GM12878 (cell line): ENCODE measurements at regions not wholly inside any gene's neighbourhood (a gene's known extent, or its start where the extent isn't known, plus 50 kb on each side); places are given as distances from the start of the nearest gene placed in this dataset.

Experiments used
- ATAC-seq: fragments of 200-7000 bp; cut with Tn5 transposase; 3 replicates; pipeline ENCODE4 v1.9.1; 2020; ENCODE audit warnings: mild to moderate bottlenecking, moderate library complexity
- BruUV-seq: library from RNA; stranded (reverse); fragments of 400-500 nt; replicated peaks from 2 replicates; lab custom pipeline; 2021; lab: Mats Ljungman, UMichigan
- CTCF ChIA-PET: fragments of 300-600 bp; sonication (Branson Sonifier 250); formaldehyde crosslinking; extraction: SDS; loops from one replicate; lab custom pipeline; 2021; ENCODE audit warnings: inconsistent platforms; lab: Yijun Ruan, JAX
- POLR2A ChIA-PET: fragments of 350-600 bp; formaldehyde crosslinking; extraction: SDS; loops from one replicate; lab custom pipeline; 2021; ENCODE audit warnings: inconsistent platforms; lab: Charles Lee
- RAD21 ChIA-PET: fragments of 300-600 bp; sonication (Branson Sonifier 250); formaldehyde crosslinking; loops from one replicate; lab custom pipeline; 2023; ENCODE audit warnings: antibody characterized with exemption; ENCODE audit not compliant: unreplicated experiment; lab: Charles Lee
- SMC1A ChIA-PET: fragments of 300-600 bp; sonication (Branson Sonifier 250); formaldehyde crosslinking; loops from one replicate; lab custom pipeline; 2023; ENCODE audit not compliant: unreplicated experiment, uncharacterized antibody; lab: Charles Lee
- DNase-seq: peaks from one replicate; pipeline ENCODE4 v3.0.0-alpha.2; 2011; ENCODE audit warnings: low read depth, low spot score
- FAIRE-seq: peaks from 3 replicates; lab custom pipeline; 2011; peaks lifted over from hg19 to GRCh38; lab: Jason Lieb, UNC
- H2AFZ ChIP-seq: 2 replicates; pipeline ENCODE4 v1.6.0; 2011; ENCODE audit warnings: low read depth, low read length, control low read depth; ENCODE audit not compliant: control insufficient read depth
- H3K27ac ChIP-seq: 2 replicates; pipeline ENCODE4 v1.5.1; 2011; ENCODE audit warnings: control low read depth; ENCODE audit not compliant: control insufficient read depth, insufficient read depth
- H3K27me3 ChIP-seq, 2 experiments: replicated peaks in 1 of 2; 2 replicates each; pipeline versions ENCODE4 v1.6.0 to v1.6.1; 2011; ENCODE audit warnings: low read length in 1 of 2; ENCODE audit not compliant: control insufficient read depth in 2 of 2, insufficient read depth in 2 of 2
- H3K36me3 ChIP-seq, 2 experiments: 2 replicates each; pipeline ENCODE4 v1.5.1; 2011; ENCODE audit warnings: low read length in 1 of 2; ENCODE audit not compliant: control insufficient read depth in 2 of 2, insufficient read depth in 2 of 2
- H3K4me1 ChIP-seq: 2 replicates; pipeline ENCODE4 v1.6.1; 2011; ENCODE audit warnings: mild to moderate bottlenecking, low read length, moderate library complexity, mixed read lengths; ENCODE audit not compliant: control insufficient read depth, insufficient read depth
- H3K4me2 ChIP-seq: 2 replicates; pipeline ENCODE4 v1.6.0; 2011; ENCODE audit warnings: control low read depth; ENCODE audit not compliant: control insufficient read depth, insufficient read depth
- H3K4me3 ChIP-seq: fragments of 200-600 bp; sonication (generic); 2 replicates; pipeline ENCODE4 v1.5.1; 2016
- H3K79me2 ChIP-seq: 2 replicates; pipeline ENCODE4 v1.6.0; 2011; ENCODE audit warnings: low read length; ENCODE audit not compliant: control insufficient read depth, insufficient read depth
- H3K9ac ChIP-seq: 2 replicates; pipeline ENCODE4 v1.8.0; 2011; ENCODE audit warnings: low read length, control low read depth, mixed read lengths; ENCODE audit not compliant: control insufficient read depth, insufficient read depth
- H3K9me3 ChIP-seq: replicated peaks from 3 replicates; pipeline ENCODE4 v1.5.1; 2011; ENCODE audit warnings: mild to moderate bottlenecking, low read length; ENCODE audit not compliant: control insufficient read depth, insufficient read depth
- H4K20me1 ChIP-seq: 2 replicates; pipeline ENCODE4 v1.6.0; 2011; ENCODE audit not compliant: control insufficient read depth, insufficient read depth
- CBX5 ChIP-seq: sonication (generic); IDR thresholded peaks from 2 replicates; pipeline ENCODE4 v1.6.1; 2016; ENCODE audit warnings: low read depth, moderate library complexity, mild to moderate bottlenecking, inconsistent platforms
- ESRRA ChIP-seq: IDR thresholded peaks from 2 replicates; pipeline ENCODE4 v1.6.1; 2012; ENCODE audit warnings: mild to moderate bottlenecking, low read length, improper control_type of control experiment
- KAT2A ChIP-seq: conservative IDR thresholded peaks from 2 replicates; pipeline ENCODE4 v1.6.1; 2011; ENCODE audit warnings: low read depth, low read length; ENCODE audit not compliant: control insufficient read depth
- MLLT1 ChIP-seq: fragments of 450-650 bp; IDR thresholded peaks from 2 replicates; pipeline ENCODE4 v1.6.1; 2016; ENCODE audit warnings: mild to moderate bottlenecking
- MYB ChIP-seq: fragments of 150-350 bp; IDR thresholded peaks from 2 replicates; pipeline ENCODE4 v1.6.1; 2014; ENCODE audit warnings: mild to moderate bottlenecking, low read depth, low read length, borderline replicate concordance
- NFXL1 ChIP-seq: fragments of 450-650 bp; IDR thresholded peaks from 2 replicates; pipeline ENCODE4 v1.6.1; 2017; ENCODE audit warnings: antibody characterized with exemption, mild to moderate bottlenecking, borderline replicate concordance
- NR2C1 ChIP-seq: fragments of 450-650 bp; IDR thresholded peaks from 2 replicates; pipeline ENCODE4 v1.6.1; 2017; ENCODE audit warnings: antibody characterized with exemption, mild to moderate bottlenecking, moderate library complexity
- NR2F1 ChIP-seq: fragments of 450-650 bp; conservative IDR thresholded peaks from 2 replicates; pipeline ENCODE4 v1.6.1; 2017; ENCODE audit warnings: mild to moderate bottlenecking
- PAX5 ChIP-seq: IDR thresholded peaks from 2 replicates; pipeline ENCODE4 v1.6.1; 2011; ENCODE audit warnings: low read depth, low read length, borderline replicate concordance
- RUNX3 ChIP-seq: IDR thresholded peaks from 2 replicates; pipeline ENCODE4 v1.6.1; 2012; ENCODE audit warnings: low read length, inconsistent platforms
- SMARCA5 ChIP-seq: fragments of 450-650 bp; IDR thresholded peaks from 2 replicates; pipeline ENCODE4 v1.6.1; 2017; ENCODE audit warnings: mild to moderate bottlenecking
- USF1 ChIP-seq: IDR thresholded peaks from 2 replicates; pipeline ENCODE4 v1.6.1; 2011; ENCODE audit warnings: borderline replicate concordance, low read depth, mild to moderate bottlenecking, moderate library complexity, mixed read lengths, low read length; ENCODE audit not compliant: insufficient read depth; ENCODE audit errors: extremely low read length
- WRNIP1 ChIP-seq: IDR thresholded peaks from 2 replicates; pipeline ENCODE4 v1.6.1; 2011; ENCODE audit warnings: low read depth, low read length, improper control_type of control experiment, borderline replicate concordance
- in situ Hi-C: fragments of 300-500 bp; cut with MboI; formaldehyde crosslinking; loops from 9 replicates; pipeline ENCODE4 v1.14.3; 2018; ENCODE audit warnings: mixed read lengths
- intact Hi-C: fragments of 100-400 bp; cut with micrococcal nuclease; formaldehyde crosslinking; loops from one replicate; pipeline ENCODE4 v1.14.2; 2022; ENCODE audit not compliant: unreplicated experiment
- TF ChIP-seq, protein P1 (sequence below): fragments of 450-650 bp; formaldehyde crosslinking; IDR thresholded peaks from 2 replicates; pipeline ENCODE4 v1.5.0; 2022; ENCODE audit warnings: mild to moderate bottlenecking, missing genetic modification characterization

DNA sequence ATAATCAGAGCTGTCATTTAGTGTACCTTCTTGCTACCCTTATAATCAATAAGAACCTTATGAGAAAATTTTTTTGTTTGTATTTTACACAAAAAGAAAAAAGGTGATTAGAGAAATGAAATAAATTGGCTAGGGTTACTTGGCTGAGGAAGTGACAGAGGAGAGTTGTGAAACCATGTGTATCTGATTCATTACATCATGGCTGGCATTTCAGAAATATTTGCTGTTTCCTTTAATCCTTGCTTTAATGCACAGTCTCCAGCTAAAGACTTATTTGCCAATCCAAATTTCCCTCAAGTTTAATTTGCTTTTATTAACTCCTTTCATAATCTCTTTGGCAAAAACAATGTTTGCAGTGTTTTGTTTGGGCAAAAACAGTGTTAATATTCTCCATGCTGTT lies 543.1 kb downstream of the KIF4B start:
- Histone ChIP-seq H3K4me1 (no peaks in the 10 kb centered on the region), H3K9me3 (no peaks in the 10 kb centered on the region), H4K20me1 (no peaks in the 10 kb centered on the region), H3K27ac (no peak overlapping the region), H3K36me3 (no peaks in the 10 kb centered on the region), H3K27me3 (no peaks in the 10 kb centered on the region), H3K79me2 (no peaks in the 10 kb centered on the region), H3K4me3 (no peak overlapping the region), H3K4me2 (no peak overlapping the region), H3K9ac (no peak overlapping the region), H2AFZ (no peak overlapping the region)
- ChIA-PET SMC1A (no interaction called here), CTCF (no interaction called here), POLR2A (no interaction called here), RAD21 (no interaction called here)
- no peak for DNase-seq
- intact Hi-C loops (no loop called here), in situ Hi-C loops (no loop called here)
- TF ChIP-seq NFXL1 (no peak), KAT2A (no peak), NR2C1 (no peak), SMARCA5 (no peak), WRNIP1 (no peak), USF1 (no peak), RUNX3 (no peak), NR2F1 (no peak), MYB (no peak), ESRRA (no peak), CBX5 (no peak), MLLT1 (no peak), PAX5 (no peak)
- TF ChIP-seq, protein P1, sequence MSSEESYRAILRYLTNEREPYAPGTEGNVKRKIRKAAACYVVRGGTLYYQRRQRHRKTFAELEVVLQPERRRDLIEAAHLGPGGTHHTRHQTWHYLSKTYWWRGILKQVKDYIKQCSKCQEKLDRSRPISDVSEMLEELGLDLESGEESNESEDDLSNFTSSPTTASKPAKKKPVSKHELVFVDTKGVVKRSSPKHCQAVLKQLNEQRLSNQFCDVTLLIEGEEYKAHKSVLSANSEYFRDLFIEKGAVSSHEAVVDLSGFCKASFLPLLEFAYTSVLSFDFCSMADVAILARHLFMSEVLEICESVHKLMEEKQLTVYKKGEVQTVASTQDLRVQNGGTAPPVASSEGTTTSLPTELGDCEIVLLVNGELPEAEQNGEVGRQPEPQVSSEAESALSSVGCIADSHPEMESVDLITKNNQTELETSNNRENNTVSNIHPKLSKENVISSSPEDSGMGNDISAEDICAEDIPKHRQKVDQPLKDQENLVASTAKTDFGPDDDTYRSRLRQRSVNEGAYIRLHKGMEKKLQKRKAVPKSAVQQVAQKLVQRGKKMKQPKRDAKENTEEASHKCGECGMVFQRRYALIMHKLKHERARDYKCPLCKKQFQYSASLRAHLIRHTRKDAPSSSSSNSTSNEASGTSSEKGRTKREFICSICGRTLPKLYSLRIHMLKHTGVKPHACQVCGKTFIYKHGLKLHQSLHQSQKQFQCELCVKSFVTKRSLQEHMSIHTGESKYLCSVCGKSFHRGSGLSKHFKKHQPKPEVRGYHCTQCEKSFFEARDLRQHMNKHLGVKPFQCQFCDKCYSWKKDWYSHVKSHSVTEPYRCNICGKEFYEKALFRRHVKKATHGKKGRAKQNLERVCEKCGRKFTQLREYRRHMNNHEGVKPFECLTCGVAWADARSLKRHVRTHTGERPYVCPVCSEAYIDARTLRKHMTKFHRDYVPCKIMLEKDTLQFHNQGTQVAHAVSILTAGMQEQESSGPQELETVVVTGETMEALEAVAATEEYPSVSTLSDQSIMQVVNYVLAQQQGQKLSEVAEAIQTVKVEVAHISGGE (CRISPR knock-in tag): no peak
- ATAC-seq: no peak
- no TSS peak for BruUV-seq
- FAIRE-seq: no peak
